Spinal cord (tissue), 9 donors: ENCODE measurements at regions not wholly inside any gene's neighbourhood (a gene's known extent, or its start where the extent isn't known, plus 50 kb on each side); places are given as distances from the start of the nearest gene placed in this dataset.
A peak's percentile ranks its signal among the peaks of the same experiment; 100 is the strongest.

Source experiments
- DNase-seq, 6 donors: peaks; one replicate each; pipeline versions ENCODE4 v3.0.0 to v3.0.0-alpha.2; 2013 to 2015; ENCODE audit warnings: low spot score in 6 of 6, low read depth in 4 of 6
- H3K27ac ChIP-seq: one replicate; pipeline ENCODE4 v1.5.1; 2013; ENCODE audit warnings: low read depth, low read length, control low read depth
- H3K27me3 ChIP-seq: one replicate; pipeline ENCODE4 v1.6.1; 2013; ENCODE audit warnings: low read length; ENCODE audit not compliant: control insufficient read depth, insufficient read depth
- H3K36me3 ChIP-seq: one replicate; pipeline ENCODE4 v1.6.1; 2013; ENCODE audit warnings: low read length; ENCODE audit not compliant: control insufficient read depth, insufficient read depth
- H3K4me1 ChIP-seq: one replicate; pipeline ENCODE4 v1.6.1; 2013; ENCODE audit warnings: low read length; ENCODE audit not compliant: control insufficient read depth, insufficient read depth
- H3K4me3 ChIP-seq: one replicate; pipeline ENCODE4 v1.5.1; 2013; ENCODE audit warnings: low read depth, low read length, control low read depth
- H3K9me3 ChIP-seq: one replicate; pipeline ENCODE4 v1.6.1; 2013; ENCODE audit warnings: low read length; ENCODE audit not compliant: control insufficient read depth, insufficient read depth
- whole genome bisulfite sequencing: methylation state at CpG from one replicate; pipeline ENCODE4 v1.1.5; 2013; ENCODE audit warnings: missing lambda C conversion rate; ENCODE audit not compliant: insufficient coverage; 5-methylcytosine and 5-hydroxymethylcytosine counted together
- donor health status: healthy.

DNA sequence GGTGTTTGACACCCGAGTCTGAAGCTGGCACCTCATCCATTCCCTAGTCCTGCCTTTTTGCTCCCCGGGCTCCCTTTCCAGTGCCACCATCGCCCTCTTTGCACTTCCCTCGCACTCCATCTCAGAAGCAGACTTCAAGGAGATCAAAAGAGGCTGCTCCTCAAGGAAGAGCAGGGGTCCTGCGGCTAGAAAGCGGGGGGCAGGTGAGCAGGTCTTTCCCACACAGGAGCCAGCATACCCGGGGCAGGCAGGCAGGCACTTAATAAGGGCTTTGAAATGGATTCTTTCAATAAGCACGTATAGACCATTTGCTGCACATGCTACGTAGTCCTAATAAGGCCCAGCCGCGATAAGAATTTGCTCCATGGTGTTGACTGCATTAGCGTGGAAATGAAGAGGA, 125.9 kb upstream of the PROX1 start:
- H3K9me3 ChIP-seq = no peaks in the 10 kb centered on the region
- 79% methylated on average over 8 of the region's 12 CpGs for WGBS
- H3K36me3 ChIP-seq = no peaks in the 10 kb centered on the region
- no peak overlapping the region for H3K27ac ChIP-seq
- H3K4me1 ChIP-seq = no peaks in the 10 kb centered on the region
- no peak overlapping the region for H3K4me3 ChIP-seq
- no peak for DNase-seq
- no peaks in the 10 kb centered on the region for H3K27me3 ChIP-seq

DNA sequence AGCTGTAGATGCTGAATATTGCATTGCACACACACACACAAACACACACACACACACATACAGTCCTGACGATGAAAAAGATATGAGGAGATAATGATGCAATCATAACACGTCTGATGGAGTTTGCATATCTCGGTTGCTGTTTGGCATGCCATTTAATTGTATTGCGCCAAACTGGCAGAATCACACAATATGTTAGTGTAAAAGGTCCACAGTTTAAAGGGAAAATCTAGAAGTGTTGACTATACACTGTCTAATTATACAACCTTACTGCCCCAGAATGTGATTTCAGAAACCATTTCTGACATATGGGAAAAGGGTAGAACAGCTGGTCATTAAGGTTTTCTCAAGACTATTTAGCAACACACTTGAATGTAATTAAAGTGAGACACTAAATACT, 123.7 kb upstream of the PROX1 start:
- H3K27me3 ChIP-seq = no peaks in the 10 kb centered on the region
- H3K4me3 ChIP-seq = no peak overlapping the region
- H3K36me3 ChIP-seq = no peaks in the 10 kb centered on the region
- H3K4me1 ChIP-seq = no peaks in the 10 kb centered on the region
- peak in 2 of 6 donors; percentile 68 to 94 for DNase-seq
- H3K27ac ChIP-seq = no peak overlapping the region
- no peaks in the 10 kb centered on the region for H3K9me3 ChIP-seq
- 100% methylated on average over 1 of the region's 4 CpGs for WGBS

DNA sequence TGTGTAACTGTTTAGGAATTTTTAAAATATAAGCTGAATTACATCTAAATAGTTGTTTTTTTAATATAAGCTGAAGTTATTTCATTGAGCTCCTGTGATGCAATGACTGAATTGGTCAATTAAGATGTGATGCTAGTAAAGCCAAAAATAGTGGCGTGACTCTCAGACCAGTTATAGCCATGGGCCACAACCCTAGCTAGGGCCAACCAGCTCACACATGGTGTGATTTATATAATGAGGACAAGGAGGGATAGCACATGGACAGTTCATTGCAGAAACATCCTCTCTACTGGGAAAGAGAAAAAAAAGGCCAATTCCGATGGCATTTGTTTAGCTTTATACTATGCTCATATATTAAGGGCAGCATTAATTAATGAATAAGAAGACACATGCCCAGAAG, 119.3 kb upstream of the PROX1 start:
- no CpG with 5 or more reads among the region's 2 CpGs for WGBS
- H3K4me1 ChIP-seq = no peaks in the 10 kb centered on the region
- no peak overlapping the region for H3K4me3 ChIP-seq
- no peak for DNase-seq
- no peaks in the 10 kb centered on the region for H3K36me3 ChIP-seq
- H3K9me3 ChIP-seq = no peaks in the 10 kb centered on the region
- no peak overlapping the region for H3K27ac ChIP-seq
- no peaks in the 10 kb centered on the region for H3K27me3 ChIP-seq

DNA sequence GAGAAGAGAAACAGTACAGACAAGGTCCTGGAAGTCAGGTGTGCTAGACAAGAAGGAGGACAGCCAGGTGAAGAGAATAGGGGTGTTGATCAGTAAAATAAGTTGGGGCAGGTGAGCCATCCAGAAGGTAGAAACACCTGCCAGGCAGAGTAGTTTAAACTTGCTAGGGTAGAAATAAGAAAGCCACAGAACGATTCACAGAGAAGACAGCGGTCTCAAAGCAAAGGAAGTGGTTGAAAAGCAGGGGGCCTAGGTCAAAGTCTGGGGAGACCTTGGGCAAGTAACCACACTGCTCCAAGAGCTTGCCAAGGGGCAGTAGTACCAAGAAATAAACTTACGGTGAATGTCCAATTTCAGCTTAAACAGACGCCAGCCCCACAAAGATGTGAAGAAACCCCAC, 116.6 kb upstream of the PROX1 start:
- no peak for DNase-seq
- Histone ChIP-seq H3K9me3 (no peaks in the 10 kb centered on the region), H3K36me3 (no peaks in the 10 kb centered on the region), H3K4me1 (no peaks in the 10 kb centered on the region), H3K27me3 (no peaks in the 10 kb centered on the region), H3K4me3 (no peak overlapping the region), H3K27ac (no peak overlapping the region)
- 96% methylated on average over 4 of the region's 4 CpGs for WGBS

DNA sequence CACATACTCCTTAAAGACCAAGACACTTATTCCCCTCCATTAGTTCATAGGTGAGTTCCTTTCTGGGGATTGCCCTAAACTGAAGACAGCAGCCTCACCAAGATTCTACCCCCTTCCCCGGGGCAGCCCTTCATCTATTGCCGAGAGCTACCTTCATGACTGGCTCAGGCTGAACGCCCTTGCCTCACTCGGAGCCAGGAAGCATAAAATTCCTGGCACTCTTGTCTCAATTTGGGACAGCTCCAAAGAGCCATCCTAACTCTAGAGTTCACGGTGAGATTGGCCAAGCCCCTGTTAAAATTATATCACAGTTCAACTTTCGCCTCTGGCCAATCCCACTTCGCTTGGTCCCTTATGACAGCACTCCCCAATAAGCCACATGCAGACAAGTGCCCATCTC, 113.0 kb upstream of the PROX1 start:
- no peaks in the 10 kb centered on the region for H3K27me3 ChIP-seq
- WGBS = 87% methylated on average over 7 of the region's 7 CpGs

DNA sequence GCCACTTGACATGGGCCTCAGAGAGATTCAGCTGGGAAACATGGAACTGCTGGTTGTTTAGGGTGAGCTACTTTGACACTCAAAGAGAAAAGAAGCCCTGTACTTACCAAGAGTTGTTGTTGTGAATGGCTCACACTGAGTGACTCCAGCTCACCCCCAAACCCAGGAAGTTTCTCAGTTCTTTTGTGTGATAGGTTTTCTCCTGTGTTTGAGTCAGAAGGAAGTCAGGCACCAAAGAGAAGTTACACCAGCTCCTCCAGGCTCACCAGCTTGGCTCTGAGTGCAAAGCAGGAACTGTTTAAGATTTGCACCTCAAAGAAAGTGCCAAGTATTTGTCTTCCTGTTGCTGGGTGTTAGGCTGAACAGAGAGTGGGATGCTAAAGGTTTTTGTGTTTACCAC, 111.2 kb upstream of the PROX1 start:
- no peak for DNase-seq
- no peak overlapping the region for H3K4me3 ChIP-seq
- no peaks in the 10 kb centered on the region for H3K9me3 ChIP-seq
- H3K36me3 ChIP-seq = no peaks in the 10 kb centered on the region
- no peak overlapping the region for H3K27ac ChIP-seq
- no peaks in the 10 kb centered on the region for H3K27me3 ChIP-seq
- H3K4me1 ChIP-seq = no peaks in the 10 kb centered on the region

More for the DNA sequence above, 113.0 kb upstream of the PROX1 start:
- Histone ChIP-seq H3K4me1 (no peaks in the 10 kb centered on the region), H3K9me3 (no peaks in the 10 kb centered on the region), H3K4me3 (no peak overlapping the region), H3K36me3 (no peaks in the 10 kb centered on the region), H3K27ac (no peak overlapping the region)
- no peak for DNase-seq

DNA sequence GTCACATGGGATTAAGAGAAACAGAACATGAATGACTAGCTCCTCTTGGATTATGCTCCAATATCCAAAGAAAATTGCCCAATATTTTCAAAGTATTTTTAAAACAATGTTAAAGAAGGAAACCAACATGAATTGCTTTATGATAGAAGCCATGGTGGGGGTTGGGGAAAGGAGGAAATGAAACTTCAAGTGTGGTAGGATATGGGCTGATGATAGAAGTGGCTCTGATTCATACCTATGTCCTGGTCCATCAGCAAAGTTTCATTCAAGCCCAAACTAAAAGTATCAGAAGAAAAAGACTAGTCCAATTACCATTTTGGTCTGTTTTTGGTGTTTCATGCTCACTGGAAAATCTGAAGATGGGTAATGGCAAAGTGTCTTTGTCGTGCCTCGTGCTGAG, 104.2 kb upstream of the PROX1 start:
- no peak overlapping the region for H3K27ac ChIP-seq
- H3K36me3 ChIP-seq = no peaks in the 10 kb centered on the region
- DNase-seq = no peak
- WGBS = 66% methylated on average over 2 of the region's 2 CpGs
- H3K9me3 ChIP-seq = no peaks in the 10 kb centered on the region
- H3K27me3 ChIP-seq = no peaks in the 10 kb centered on the region
- no peaks in the 10 kb centered on the region for H3K4me1 ChIP-seq
- no peak overlapping the region for H3K4me3 ChIP-seq

DNA sequence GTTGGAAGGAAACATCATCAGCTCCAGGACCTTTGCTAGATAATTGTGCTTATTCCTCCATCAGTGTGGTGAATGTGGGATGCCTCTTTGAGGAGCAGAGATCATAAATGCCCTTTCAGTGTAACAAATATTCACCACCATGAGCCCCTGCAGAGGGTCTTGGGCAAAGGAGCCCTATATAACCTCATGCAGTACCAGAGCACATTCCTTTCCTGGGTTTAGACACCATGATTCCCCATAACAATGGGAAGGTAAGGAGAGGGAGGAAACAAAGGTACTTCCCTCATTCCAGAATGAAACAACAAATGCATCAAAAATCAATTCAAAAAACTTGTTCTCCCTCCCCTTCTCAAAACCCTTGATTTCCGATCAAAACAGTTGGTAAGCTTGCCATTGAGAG, 103.4 kb upstream of the PROX1 start:
- no peak for DNase-seq
- Histone ChIP-seq H3K27me3 (no peaks in the 10 kb centered on the region), H3K4me3 (no peak overlapping the region), H3K9me3 (no peaks in the 10 kb centered on the region), H3K27ac (no peak overlapping the region), H3K36me3 (no peaks in the 10 kb centered on the region), H3K4me1 (no peaks in the 10 kb centered on the region)
- no CpG with 5 or more reads among the region's 1 CpG for WGBS

DNA sequence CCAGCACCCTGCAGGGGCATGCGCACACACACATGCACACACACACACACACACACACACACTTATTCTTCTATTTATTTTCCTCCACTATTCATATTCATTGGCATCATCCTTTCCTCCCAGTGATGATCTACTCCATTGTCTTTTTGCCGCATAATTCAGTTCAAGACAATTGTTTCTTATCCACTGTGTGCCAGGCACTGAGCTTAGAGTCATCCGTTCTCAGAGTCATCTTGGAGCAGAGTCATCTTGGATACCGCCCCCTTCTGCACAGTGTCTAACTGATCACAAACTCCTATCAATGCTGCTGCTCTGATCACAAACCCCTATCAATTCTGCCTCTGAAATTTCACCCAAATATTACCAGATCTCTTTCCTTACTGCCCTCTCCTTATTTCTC, 102.8 kb upstream of the PROX1 start:
- DNase-seq = peak in 1 of 6 donors; percentile 7
- Histone ChIP-seq H3K27me3 (no peaks in the 10 kb centered on the region), H3K9me3 (no peaks in the 10 kb centered on the region), H3K36me3 (no peaks in the 10 kb centered on the region), H3K27ac (no peak overlapping the region), H3K4me1 (no peaks in the 10 kb centered on the region), H3K4me3 (no peak overlapping the region)
- WGBS = 72% methylated on average over 4 of the region's 4 CpGs

DNA sequence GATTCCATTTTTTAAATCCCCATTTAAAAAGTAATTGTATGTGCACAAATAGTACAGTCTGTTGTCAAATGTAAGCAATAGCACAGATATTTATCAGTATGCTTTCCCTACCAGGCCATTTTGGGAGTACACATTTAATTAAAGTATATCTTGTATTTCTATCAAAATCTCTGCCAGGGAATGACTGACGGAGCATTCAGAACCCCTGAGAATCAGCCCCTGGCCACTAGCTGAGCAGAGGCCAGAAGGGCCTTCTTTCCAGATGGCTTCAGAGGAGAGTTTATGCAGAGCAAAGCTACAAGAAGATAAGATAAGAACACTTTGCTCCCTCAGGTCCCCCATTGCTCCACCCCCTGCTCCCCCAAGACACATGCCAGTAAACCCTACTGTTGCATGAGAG, 99.9 kb upstream of the PROX1 start:
- 100% methylated on average over 1 of the region's 1 CpG for WGBS

More for the DNA sequence above, 99.9 kb upstream of the PROX1 start:
- H3K9me3 ChIP-seq = no peaks in the 10 kb centered on the region
- H3K36me3 ChIP-seq = no peaks in the 10 kb centered on the region
- no peaks in the 10 kb centered on the region for H3K27me3 ChIP-seq
- H3K4me3 ChIP-seq = no peak overlapping the region
- no peak for DNase-seq
- no peaks in the 10 kb centered on the region for H3K4me1 ChIP-seq
- H3K27ac ChIP-seq = no peak overlapping the region
